ENCODE measurements at regions not wholly inside any gene's neighbourhood (a gene's known extent, or its start where the extent isn't known, plus 50 kb on each side); places are given as distances from the start of the nearest gene placed in this dataset.

- ChIA-PET SMC1A (ENCODE audit: uncharacterized antibody, unreplicated experiment) (interaction anchor here (1.0 to 20.4 kb wide), 12 partner anchors 9 to 221 kb away, joined by 3 to 396 read pairs (median 8); no protein-coding TSS in a partner anchor), POLR2A (interaction anchor here (0.9 to 2.2 kb wide), 3 partner anchors 9 to 38 kb away, joined by 3 to 5 read pairs (median 4); no protein-coding TSS in a partner anchor), RAD21 (ENCODE audit: unreplicated experiment) (interaction anchor here (0.5 to 14.4 kb wide), 7 partner anchors 9 to 101 kb away, joined by 3 to 181 read pairs (median 4); no protein-coding TSS in a partner anchor), CTCF (interaction anchor here (0.9 to 19.5 kb wide), 7 partner anchors 8 to 96 kb away, joined by 3 to 494 read pairs (median 6); no protein-coding TSS in a partner anchor)
- DNase-seq (ENCODE audit: low read depth, low spot score) (no peak), ATAC-seq (no peak), FAIRE-seq (no peak)
- intact Hi-C loops (cut with micrococcal nuclease; ENCODE audit: unreplicated experiment) (no loop called here), in situ Hi-C loops (cut with MboI) (no loop called here)
- Histone ChIP-seq H3K36me3 (ENCODE audit: control insufficient read depth in 2 of 2, insufficient read depth in 2 of 2, low read length in 1 of 2) (no peaks in the 10 kb centered on the region), H3K79me2 (ENCODE audit: control insufficient read depth, insufficient read depth, low read length) (peaks cover 60% of the 10 kb centered on the region), H4K20me1 (ENCODE audit: control insufficient read depth, insufficient read depth) (no peaks in the 10 kb centered on the region), H3K9me3 (replicated peaks; ENCODE audit: control insufficient read depth, insufficient read depth, low read length) (no peaks in the 10 kb centered on the region; the same call in 2 of the 3 replicates), H2AFZ (ENCODE audit: control insufficient read depth, low read depth, low read length) (no peak overlapping the region), H3K9ac (ENCODE audit: control insufficient read depth, insufficient read depth, low read length) (no peak overlapping the region), H3K4me2 (ENCODE audit: control insufficient read depth, insufficient read depth) (no peak overlapping the region), H3K4me3 (no peak overlapping the region), H3K4me1 (ENCODE audit: control insufficient read depth, insufficient read depth, low read length) (peaks cover 31% of the 10 kb centered on the region), H3K27ac (ENCODE audit: control insufficient read depth, insufficient read depth) (no peak overlapping the region), H3K27me3 (replicated peaks in 1 of 2; ENCODE audit: control insufficient read depth in 2 of 2, insufficient read depth in 2 of 2, low read length in 1 of 2) (no peaks in the 10 kb centered on the region)
- no TSS peak for BruUV-seq (replicated peaks)
- no peak for TF ChIP-seq EP300 (IDR thresholded peaks at IDR 0.05; ENCODE audit: borderline replicate concordance in 1 of 2, control insufficient read depth in 1 of 2, low read depth in 2 of 2, low read length in 2 of 2)
- no peak for TF ChIP-seq ESRRA (IDR thresholded peaks at IDR 0.05; ENCODE audit: low read length)
- TF ChIP-seq USF2 (IDR thresholded peaks at IDR 0.05; ENCODE audit: borderline replicate concordance, low read depth, low read length): no peak
- no peak for TF ChIP-seq IKZF2 (IDR thresholded peaks at IDR 0.05)
- no peak for TF ChIP-seq FOS (IDR thresholded peaks at IDR 0.05; ENCODE audit: borderline replicate concordance, extremely low read depth, insufficient read length)
- no peak for TF ChIP-seq NRF1 (conservative IDR thresholded peaks at IDR 0.05; ENCODE audit: low read depth, low read length)
- TF ChIP-seq CEBPZ (IDR thresholded peaks at IDR 0.05; ENCODE audit: low read depth, low read length): no peak
Measured at GRCh38 chr6:56750686-56751085, 108.0 kb upstream of the DST start.
